K562 (cell line): ENCODE measurements at regions not wholly inside any gene's neighbourhood (a gene's known extent, or its start where the extent isn't known, plus 50 kb on each side); places are given as distances from the start of the nearest gene placed in this dataset.

ENCODE experiments used
- ATF7 ChIP-seq: fragments of 450-650 bp; IDR thresholded peaks from 2 replicates; pipeline ENCODE4 v1.7.1; 2014; ENCODE audit warnings: mild to moderate bottlenecking, moderate library complexity
- CCAR2 ChIP-seq: fragments of 200-400 bp; formaldehyde crosslinking; IDR thresholded peaks from 2 replicates; pipeline ENCODE4 v1.6.1; 2017; ENCODE audit warnings: mild to moderate bottlenecking, low read depth, low read length
- CEBPB ChIP-seq: fragments of 450-650 bp; IDR thresholded peaks from 2 replicates; pipeline ENCODE4 v1.6.1; 2016; ENCODE audit warnings: missing genetic modification characterization, missing compliant biosample characterization
- CREB1 ChIP-seq, 2 experiments: sonication (generic) in 1 of 2; formaldehyde crosslinking in 1 of 2; IDR thresholded peaks; 2 replicates each; pipeline versions ENCODE4 v1.6.1 to v1.8.0; 2012 to 2022; ENCODE audit warnings: inconsistent platforms in 1 of 2, mild to moderate bottlenecking in 1 of 2, missing genetic modification reagents in 1 of 2, moderate library complexity in 1 of 2
- KLF1 ChIP-seq: fragments of 450-650 bp; IDR thresholded peaks from 2 replicates; pipeline ENCODE4 v1.6.1; 2016; ENCODE audit warnings: missing genetic modification characterization, missing compliant biosample characterization
- MYC ChIP-seq, 2 experiments: fragments of 250-450 bp in 1 of 2; sonication (Bioruptor Pico) in 1 of 2; IDR thresholded peaks; 2 replicates each; pipeline versions ENCODE4 v1.5.1 to v1.6.1; 2012 to 2021; ENCODE audit warnings: low read depth in 2 of 2, borderline replicate concordance in 1 of 2, improper control_type of control experiment in 1 of 2, low read length in 1 of 2, mild to moderate bottlenecking in 1 of 2, moderate library complexity in 1 of 2
- PYGO2 ChIP-seq: fragments of 450-650 bp; IDR thresholded peaks from 2 replicates; pipeline ENCODE4 v1.6.1; 2016; ENCODE audit warnings: mild to moderate bottlenecking, missing genetic modification characterization, moderate library complexity, missing compliant biosample characterization
- RAD21 ChIP-seq, 2 experiments: fragments of 250-450 bp in 1 of 2; fragments of 450-650 bp in 1 of 2; sonication (Bioruptor Pico) in 1 of 2; formaldehyde crosslinking in 1 of 2; IDR thresholded peaks in 1 of 2; conservative IDR thresholded peaks in 1 of 2; 2 replicates each; pipeline versions ENCODE4 v1.4.0 to v1.8.0; 2020 to 2022; ENCODE audit warnings: mild to moderate bottlenecking in 2 of 2, moderate library complexity in 1 of 2
- SMARCA4 ChIP-seq: fragments of 450-650 bp; IDR thresholded peaks from 2 replicates; pipeline ENCODE4 v1.6.1; 2016
- SMARCB1 ChIP-seq: IDR thresholded peaks from 2 replicates; pipeline ENCODE4 v1.6.1; 2011; ENCODE audit warnings: improper control_type of control experiment, low read depth; ENCODE audit not compliant: insufficient read length
- TCF7 ChIP-seq: sonication (generic); IDR thresholded peaks from 2 replicates; pipeline ENCODE4 v1.6.1; 2016; ENCODE audit warnings: antibody characterized with exemption, borderline replicate concordance
- TF ChIP-seq, protein P1 (sequence below): IDR thresholded peaks from 2 replicates; pipeline ENCODE4 v1.6.1; 2011; ENCODE audit warnings: borderline replicate concordance, low read depth, mild to moderate bottlenecking, moderate library complexity, low read length; ENCODE audit not compliant: insufficient read depth, poor library complexity, severe bottlenecking
- TF ChIP-seq, protein P2 (sequence below): fragments of 150-350 bp; conservative IDR thresholded peaks from 2 replicates; pipeline ENCODE4 v1.6.1; 2014; ENCODE audit warnings: low read length
- TF ChIP-seq, protein P3 (sequence below): IDR thresholded peaks from 2 replicates; pipeline ENCODE4 v1.6.1; 2016; ENCODE audit warnings: missing genetic modification characterization, missing compliant biosample characterization

DNA sequence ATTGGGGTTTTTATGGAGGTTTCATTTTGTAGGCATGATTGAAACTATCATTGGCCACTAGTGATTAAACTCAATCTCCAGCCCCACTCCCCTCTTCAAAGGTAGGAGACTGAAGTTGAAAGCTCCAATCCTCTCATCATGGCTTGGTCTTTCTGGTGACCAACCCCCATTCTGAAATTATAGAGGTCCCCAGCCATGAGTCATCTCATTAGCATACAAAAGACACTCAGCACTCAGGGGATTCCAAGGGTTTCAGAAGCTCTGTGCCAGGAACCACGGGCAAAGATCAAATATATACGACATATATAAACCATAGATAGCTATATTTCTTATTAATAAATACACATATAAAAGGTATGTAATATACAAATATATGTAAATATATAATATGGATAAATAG is 256.0 kb upstream of the POU3F3 start:
- TF ChIP-seq ATF7, result no peak
- TF ChIP-seq MYC (IDR thresholded peaks at IDR 0.05; ENCODE audit: low read depth, low read length), result no peak
- no peak for TF ChIP-seq MYC (CRISPR knock-in tag; IDR thresholded peaks at IDR 0.05; ENCODE audit: borderline replicate concordance, low read depth)
- TF ChIP-seq, protein P1, sequence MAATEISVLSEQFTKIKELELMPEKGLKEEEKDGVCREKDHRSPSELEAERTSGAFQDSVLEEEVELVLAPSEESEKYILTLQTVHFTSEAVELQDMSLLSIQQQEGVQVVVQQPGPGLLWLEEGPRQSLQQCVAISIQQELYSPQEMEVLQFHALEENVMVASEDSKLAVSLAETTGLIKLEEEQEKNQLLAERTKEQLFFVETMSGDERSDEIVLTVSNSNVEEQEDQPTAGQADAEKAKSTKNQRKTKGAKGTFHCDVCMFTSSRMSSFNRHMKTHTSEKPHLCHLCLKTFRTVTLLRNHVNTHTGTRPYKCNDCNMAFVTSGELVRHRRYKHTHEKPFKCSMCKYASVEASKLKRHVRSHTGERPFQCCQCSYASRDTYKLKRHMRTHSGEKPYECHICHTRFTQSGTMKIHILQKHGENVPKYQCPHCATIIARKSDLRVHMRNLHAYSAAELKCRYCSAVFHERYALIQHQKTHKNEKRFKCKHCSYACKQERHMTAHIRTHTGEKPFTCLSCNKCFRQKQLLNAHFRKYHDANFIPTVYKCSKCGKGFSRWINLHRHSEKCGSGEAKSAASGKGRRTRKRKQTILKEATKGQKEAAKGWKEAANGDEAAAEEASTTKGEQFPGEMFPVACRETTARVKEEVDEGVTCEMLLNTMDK, result no peak
- TF ChIP-seq KLF1 (tag), result no peak
- TF ChIP-seq SMARCB1, result no peak
- TF ChIP-seq PYGO2 (tag), result no peak
- no peak for TF ChIP-seq RAD21 (CRISPR knock-in tag; conservative IDR thresholded peaks at IDR 0.05 in 1 of 2, IDR thresholded peaks at IDR 0.05 in 1 of 2)
- no peak for TF ChIP-seq CCAR2
- TF ChIP-seq CEBPB (tag), result no peak
- no peak for TF ChIP-seq SMARCA4
- no peak for TF ChIP-seq TCF7
- TF ChIP-seq, protein P2, sequence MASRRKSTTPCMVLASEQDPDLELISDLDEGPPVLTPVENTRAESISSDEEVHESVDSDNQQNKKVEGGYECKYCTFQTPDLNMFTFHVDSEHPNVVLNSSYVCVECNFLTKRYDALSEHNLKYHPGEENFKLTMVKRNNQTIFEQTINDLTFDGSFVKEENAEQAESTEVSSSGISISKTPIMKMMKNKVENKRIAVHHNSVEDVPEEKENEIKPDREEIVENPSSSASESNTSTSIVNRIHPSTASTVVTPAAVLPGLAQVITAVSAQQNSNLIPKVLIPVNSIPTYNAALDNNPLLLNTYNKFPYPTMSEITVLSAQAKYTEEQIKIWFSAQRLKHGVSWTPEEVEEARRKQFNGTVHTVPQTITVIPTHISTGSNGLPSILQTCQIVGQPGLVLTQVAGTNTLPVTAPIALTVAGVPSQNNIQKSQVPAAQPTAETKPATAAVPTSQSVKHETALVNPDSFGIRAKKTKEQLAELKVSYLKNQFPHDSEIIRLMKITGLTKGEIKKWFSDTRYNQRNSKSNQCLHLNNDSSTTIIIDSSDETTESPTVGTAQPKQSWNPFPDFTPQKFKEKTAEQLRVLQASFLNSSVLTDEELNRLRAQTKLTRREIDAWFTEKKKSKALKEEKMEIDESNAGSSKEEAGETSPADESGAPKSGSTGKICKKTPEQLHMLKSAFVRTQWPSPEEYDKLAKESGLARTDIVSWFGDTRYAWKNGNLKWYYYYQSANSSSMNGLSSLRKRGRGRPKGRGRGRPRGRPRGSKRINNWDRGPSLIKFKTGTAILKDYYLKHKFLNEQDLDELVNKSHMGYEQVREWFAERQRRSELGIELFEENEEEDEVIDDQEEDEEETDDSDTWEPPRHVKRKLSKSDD, result no peak
- TF ChIP-seq, protein P3, sequence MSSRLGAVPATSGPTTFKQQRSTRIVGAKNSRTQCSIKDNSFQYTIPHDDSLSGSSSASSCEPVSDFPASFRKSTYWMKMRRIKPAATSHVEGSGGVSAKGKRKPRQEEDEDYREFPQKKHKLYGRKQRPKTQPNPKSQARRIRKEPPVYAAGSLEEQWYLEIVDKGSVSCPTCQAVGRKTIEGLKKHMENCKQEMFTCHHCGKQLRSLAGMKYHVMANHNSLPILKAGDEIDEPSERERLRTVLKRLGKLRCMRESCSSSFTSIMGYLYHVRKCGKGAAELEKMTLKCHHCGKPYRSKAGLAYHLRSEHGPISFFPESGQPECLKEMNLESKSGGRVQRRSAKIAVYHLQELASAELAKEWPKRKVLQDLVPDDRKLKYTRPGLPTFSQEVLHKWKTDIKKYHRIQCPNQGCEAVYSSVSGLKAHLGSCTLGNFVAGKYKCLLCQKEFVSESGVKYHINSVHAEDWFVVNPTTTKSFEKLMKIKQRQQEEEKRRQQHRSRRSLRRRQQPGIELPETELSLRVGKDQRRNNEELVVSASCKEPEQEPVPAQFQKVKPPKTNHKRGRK (tag), result no peak
- no peak for TF ChIP-seq CREB1 (IDR thresholded peaks at IDR 0.05)
- no peak for TF ChIP-seq CREB1 (CRISPR knock-in tag; IDR thresholded peaks at IDR 0.05)
